ENCODE measurements at regions not wholly inside any gene's neighbourhood (a gene's known extent, or its start where the extent isn't known, plus 50 kb on each side); places are given as distances from the start of the nearest gene placed in this dataset.
"Not testable (repeated sequence)": the region's sequence is repeated elsewhere in the genome, so short reads cannot be mapped to it uniquely, and the experiment has no call there.

DNA sequence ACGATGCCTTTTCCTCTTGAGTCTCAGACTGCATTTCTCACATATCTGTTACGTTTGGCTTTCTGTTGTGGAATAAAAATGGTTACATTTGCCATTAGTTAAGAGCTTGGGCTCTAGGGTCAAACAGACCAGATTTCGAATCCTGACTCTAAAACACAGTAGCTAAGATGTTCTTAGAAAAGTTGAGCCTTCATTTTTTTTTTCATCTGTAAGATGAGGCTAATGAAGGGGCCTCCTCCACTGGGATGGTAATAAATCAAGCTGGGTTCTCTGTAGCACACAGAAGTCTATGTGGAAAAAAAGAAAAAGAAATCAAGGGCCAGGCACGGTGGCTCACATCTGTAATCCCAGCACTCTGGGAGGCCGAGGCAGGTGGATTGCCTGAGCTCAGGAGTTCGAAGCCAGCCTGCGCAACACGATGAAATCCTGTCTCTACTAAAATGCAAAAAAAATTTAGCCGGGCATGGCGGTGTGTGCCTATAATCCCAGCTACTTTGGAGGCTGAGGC is 49.9 kb upstream of the CAPRIN1 start:
- no peak for DNase-seq

DNA sequence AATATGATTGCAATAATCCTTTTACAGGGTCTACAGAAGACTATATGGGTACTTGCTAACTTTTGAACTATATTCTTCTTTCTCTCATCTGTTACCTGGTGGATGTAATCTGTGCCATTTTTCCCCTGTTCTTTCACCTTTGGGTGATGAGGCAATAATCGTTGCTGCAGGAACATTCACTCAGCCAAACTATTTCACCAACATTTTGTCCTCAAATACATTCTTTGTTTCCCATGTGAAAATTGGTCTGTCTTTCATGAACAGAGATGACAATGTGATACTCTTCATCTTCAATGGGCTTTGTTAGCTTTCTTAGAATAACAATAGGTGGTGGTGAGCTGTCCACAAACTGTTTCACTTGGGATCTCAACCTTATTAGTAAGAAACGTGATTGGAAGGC is 52.1 kb upstream of the CAPRIN1 start:
- no peak for DNase-seq

DNA sequence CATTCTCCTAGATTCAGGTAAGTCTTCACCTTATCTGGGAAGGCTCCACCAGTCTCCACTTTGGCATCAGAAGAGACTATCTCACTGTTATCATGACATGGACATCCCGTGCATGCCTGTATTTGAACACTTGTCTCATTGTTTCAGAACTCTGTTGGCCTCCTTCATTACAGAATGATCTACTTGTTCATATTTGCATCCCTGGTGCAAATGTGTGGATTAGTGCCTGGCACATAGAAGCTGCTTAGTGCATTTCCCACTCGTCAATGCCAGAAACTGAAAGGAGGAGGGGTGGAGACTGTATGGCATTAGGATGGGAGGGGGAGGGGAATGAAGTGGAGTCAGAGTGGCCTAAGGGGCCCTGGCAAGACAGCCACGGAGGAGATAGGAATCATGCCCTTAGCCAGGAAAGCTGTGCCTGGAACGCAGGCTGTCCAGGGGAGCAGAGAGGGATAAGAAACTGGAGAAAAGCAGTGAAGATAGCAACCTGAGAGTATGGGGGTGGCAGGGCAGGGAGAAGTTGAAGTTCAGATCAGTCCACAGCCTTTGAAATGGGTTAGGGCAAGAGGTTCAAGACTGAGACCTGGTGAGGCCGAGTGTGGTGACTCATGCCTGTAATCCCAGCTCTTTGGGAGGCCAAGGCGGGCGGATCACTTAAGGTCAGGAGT is 53.8 kb upstream of the CAPRIN1 start:
- DNase-seq: no peak

DNA sequence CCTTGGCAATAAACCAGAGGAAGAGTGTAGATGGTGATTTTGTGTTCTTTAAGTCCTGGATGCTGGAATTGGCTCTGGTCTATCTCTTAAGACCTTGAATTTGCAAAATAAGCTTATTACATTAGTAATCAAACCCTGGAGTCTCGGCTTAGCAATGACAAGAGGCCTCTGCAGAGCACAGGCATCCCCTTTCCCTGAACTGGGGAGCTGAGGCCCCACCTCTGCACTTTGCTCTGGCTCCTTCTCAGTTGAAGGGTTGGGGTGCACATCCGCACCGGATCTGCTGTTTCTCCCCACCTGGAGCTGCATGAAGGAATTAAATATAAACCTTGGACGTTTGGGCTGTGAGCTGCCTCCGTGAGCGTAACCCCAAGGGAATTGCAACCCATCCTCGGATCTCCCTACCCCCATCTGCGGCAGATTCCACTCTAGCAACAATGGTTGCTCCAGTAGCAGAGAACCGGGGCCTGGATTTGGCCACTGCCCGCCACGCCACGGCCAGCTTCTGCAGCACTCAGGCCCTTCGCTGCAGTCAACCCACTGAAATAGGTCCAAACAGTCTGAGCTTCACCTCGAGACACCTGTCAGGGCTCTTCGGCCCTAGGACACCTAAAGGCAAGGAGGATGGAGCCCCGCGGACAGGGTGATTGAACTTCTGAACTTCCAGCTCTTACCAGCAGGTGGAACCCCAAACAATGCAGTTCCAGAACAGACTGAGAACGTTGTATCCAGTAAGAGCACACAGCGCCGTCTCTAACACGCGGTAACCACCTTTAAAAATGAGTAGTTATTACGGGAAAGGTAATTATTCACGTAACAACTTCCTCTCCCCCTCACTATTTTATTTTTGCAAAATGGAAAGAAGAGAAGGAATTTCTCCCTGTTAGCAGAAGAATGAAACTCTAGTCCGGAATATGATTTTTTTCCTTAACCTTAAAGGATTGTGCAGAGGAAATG is 54.8 kb upstream of the CAPRIN1 start:
- peak; percentile 34 for DNase-seq

DNA sequence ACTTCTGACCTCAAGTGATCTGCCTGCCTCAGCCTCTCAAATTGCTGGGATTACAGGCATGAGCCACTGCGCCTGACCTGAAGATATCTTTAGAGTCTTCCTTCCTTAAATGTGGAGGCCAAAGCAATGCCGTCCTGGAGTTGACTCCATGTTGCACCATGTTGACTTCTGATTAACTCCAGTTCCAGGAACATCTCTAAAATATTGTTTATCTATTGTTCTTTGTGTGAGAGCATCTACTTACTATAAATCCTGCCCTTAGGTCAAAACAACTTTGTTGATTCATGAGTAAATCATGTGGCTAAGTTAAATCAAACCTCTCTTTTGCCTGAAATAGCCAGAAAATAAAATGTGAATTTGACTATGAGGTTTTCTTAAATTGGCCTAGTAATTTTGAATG is 56.6 kb upstream of the CAPRIN1 start:
- no peak for DNase-seq

DNA sequence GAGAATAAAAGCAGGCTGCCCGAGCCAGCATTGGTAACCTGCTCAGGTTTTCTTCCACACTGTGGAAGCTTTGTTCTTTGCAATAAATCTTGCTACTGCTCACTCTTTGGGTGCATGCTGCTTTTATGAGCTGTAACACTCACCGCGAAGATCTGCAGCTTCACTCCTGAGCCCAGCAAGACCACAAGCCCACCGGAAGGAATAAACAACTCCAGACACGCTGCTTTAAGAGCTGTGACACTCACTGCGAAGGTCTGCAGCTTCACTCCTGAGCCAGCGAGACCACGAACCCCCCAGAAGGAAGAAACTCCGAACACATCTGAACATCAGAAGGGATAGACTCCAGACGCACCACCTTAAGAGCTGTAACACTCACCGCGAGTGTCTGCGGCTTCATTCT is 60.4 kb upstream of the CAPRIN1 start:
- not testable (repeated sequence) for DNase-seq

DNA sequence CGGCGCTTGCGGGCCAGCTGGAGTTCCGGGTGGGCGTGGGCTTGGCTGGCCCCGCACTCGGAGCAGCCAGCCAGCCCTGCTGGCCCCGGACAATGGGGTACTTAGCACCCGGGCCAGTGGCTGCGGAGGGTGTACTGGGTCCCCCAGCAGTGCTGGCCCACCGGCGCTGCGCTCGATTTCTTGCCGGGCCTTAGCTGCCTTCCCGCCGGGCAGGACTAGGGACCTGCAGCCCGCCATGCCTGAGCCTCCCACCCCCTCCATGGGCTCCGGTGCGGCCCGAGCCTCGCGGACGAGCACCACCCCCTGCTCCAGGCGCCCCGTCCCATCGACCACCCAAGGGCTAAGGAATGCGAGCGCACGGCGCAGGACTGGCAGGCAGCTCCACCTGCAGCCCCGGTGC is 61.4 kb upstream of the CAPRIN1 start:
- DNase-seq: not testable (repeated sequence)

DNA sequence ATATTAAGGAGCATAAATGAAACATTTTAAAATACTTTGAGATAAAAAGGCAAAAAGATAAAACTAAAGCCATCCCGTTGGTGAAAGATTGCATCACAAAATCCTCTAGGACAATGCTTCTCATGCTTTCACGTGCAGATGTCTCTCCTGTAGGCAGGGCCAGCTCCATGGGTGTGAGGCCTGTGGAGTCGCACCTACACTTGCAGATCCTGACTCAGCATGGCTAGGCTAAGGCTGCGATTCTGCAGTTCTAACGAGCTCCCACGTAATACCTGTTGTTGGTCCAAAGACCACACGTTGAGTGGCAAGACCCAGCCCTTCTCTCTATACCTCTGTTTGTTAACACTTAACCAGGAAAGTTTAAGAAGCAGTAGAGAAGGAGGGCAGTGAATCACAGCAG is 62.1 kb upstream of the CAPRIN1 start:
- DNase-seq: no peak

DNA sequence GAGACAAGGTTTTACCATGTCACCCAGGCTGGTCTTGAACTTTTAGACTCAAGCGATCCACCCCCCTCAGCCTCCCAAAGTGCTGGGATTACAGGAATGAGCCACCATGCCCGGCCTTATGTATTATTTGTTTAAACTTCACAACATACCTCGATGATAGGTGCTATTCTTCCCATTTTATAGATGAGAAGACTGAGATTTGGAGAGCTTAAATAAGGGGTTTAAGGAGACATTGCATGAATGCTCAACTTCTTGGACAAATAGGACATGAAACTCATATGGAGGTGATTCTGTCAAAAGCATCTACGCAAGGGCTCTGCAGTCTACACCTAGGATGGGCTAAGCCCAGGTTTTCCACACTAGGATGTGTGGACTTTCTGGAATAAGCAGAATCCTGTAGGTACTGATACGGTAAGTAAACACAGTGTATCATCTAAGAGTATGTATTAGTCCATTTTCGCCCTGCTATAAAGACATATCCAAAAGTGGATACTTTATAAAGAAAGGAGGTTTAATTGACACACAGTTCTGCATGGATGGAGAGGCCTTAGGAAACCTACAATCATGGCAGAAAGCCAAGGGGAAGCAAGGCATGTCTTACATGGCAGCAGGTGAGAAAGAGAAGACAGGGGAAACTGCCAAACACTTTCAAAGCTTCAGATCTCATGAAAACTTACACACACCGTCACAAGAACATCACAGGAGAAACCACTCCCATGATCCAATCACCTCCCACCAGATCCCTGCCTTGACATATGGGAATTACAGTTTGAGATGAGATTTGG is 62.8 kb upstream of the CAPRIN1 start:
- no peak for DNase-seq

DNA sequence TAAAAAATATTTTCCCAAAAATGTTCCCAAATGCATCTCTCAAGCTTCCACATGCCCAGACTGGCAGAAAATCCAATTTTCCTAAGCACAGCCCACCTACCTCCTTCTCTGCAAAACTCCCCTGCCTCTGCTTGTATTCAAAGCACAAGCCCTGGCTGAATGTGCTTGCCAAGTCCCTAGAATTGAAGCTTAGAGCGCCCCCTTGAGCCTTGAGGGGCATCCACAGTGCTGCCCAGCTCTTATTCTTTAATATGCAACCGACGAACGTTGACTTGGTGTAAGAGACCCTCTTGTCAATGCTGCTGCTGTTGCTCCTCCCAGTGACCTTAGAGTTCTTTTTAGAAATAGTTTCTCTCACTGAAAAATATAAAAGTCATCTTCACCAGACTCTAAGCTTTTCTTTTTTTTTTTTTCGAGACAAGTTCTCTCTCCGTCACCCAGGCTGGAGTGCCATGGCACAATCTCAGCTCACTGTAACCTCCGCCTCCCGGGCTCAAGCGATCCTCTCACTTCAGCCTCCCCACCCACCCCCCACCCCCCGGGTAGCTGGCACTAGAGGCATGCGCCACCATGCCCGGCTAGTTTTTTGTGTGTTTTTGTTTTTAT is 63.5 kb upstream of the CAPRIN1 start:
- no peak for DNase-seq

DNA sequence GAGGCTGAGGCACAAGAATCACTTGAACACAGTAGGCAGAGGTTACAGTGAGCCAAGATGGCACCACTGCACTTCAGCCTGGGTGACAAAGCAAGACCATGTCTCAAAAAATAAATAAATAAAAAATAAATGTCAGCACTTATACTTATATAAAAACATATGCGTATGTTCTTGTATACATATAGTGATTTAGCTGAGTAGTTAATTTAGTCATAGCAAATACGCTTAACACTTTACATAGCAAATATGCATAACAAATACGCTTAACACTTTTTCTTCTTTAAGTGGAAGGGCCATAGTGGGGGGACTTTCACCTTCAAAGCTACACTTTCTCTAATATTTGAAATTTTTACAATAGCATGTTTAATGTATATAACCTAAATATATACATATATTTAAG is 64.0 kb upstream of the CAPRIN1 start:
- no peak for DNase-seq

DNA sequence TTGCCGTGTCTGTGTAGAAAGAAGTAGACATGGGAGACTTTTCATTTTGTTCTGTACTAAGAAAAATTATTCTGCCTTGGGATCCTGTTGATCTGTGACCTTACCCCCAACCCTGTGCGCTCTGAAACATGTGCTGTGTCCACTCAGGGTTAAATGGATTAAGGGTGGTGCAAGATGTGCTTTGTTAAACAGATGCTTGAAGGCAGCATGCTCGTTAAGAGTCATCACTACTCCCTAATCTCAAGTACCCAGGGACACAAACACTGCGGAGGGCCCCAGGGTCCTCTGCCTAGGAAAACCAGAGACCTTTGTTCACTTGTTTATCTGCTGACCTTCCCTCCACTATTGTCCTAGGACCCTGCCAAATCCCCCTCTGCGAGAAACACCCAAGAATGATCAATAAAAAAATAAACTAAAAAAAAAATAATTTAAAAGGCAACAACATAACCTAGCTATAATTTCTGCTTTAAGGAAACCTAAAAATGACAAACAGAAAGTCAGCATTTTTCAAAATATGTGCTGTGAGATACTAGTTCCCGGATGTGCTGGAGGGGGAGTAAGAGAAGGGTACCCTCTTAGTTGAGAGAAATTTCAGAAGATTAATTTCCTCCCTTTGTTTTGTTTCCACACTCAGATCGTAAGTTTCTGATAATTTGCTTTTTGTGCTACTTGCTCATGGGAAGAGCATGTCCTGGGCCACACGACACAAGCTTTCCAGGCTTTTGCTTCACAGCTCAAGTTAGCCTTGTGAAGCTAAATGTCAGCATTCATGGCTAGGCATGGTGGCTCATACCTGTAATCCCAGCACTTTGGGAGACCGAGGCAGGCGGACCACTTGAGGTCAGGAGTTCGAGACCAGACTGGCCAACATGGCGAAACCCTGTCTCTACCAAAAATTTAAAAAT is 64.7 kb upstream of the CAPRIN1 start:
- DNase-seq: not testable (repeated sequence)

DNA sequence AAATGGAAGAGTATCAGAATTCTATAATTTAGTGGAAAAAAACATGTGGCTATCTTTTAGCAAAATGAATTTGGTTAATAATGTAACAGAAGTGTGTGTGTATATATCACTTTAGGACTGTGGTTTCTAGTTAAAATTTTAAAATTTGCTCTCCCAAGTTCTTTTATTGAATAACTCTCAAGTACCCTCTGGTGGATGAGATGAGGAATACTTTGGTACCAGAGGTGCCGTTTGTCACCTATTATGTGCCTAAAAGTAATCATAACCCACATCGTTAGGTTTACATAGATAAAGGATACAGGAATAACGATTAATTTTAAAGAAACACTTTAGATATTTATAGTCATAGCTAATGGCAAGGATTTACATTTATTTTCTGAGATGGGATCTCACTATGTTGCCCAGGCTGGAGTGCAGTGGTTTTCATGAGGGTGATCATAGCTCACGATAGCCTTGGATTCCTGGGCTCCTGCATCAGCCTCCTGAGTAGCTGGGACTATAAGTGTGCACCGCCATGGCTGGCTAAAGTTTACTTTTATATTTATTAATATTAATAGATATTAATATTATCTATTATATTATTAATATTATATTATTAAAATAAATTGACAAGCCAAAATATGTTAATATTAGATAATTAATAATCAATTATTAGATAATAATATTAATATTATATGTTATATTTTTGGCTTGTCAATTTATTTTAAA is 66.7 kb upstream of the CAPRIN1 start:
- no peak for DNase-seq

DNA sequence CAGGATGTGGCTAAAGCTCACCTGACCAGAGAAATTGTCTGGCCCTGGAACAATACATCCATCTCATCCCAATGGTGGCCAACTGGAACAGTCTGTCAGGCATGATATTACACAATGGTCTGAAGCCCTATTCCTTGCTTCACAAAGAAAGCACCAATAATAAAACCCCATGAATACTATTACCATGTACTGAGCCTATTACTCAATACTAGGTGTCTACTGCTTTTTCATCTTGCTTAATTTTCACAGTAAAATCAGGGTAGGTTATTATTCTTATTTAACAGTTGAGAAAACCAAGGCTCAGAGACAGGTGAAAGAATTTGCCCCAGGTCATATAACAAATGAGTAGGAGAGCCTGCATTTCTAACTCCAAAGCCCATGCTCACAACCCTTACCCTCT is 68.9 kb upstream of the CAPRIN1 start:
- DNase-seq: no peak

DNA sequence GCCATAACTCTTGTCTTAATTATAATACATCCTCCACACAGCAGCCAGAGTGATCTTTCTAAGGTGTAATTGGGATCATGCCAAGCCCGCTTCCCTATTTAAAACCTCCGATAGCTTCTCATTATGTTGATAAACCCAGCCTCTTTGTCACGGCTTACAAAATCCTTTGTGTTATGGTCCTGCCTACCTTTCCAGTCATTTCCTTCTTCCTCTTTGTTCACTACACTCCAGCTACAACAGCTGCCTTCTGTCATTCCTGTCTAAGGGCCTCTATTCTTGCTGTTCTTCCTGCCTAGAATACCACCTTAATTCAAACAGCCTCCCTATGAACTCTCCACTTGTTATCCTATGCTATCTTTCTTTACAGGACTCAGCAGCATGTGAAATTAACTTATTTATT is 70.6 kb upstream of the CAPRIN1 start:
- DNase-seq: no peak

DNA sequence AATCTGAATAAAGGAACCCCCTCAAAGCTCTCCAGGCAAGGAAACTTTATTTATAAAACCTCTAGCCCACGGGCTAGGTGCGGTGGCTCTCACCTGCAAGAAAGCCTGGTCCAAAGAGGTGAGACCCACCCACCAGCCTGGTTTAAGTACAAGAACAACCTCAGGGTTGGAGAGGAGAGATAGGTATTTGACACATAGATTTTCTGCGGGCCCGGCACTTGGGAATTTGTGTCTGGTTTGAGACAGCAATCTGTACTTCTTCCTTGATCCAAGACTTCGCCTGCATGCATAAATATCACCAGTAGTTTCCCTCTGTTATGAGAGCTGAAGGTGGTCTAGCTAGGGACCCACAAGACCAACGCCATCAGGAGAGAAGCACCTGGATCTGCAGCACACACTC is 73.2 kb upstream of the CAPRIN1 start:
- no peak for DNase-seq

DNA sequence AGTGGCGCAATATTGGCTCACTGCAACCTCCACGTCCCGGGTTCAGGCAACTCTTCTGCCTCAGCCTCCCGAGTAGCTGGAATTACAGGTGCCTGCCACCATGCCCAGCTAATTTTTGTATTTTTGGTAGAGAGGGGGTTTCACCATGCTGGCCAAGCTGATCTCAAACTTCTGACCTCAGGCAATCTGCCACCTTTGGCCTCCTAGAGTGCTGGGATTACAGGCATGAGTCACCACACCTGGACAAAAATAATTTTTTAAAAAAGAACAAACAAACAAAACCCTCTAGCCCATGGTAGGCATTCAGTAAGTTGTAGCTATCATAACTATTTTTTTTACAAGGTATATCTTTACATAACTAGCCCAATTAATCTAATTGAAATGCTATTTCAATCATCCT is 73.9 kb upstream of the CAPRIN1 start:
- DNase-seq: no peak

DNA sequence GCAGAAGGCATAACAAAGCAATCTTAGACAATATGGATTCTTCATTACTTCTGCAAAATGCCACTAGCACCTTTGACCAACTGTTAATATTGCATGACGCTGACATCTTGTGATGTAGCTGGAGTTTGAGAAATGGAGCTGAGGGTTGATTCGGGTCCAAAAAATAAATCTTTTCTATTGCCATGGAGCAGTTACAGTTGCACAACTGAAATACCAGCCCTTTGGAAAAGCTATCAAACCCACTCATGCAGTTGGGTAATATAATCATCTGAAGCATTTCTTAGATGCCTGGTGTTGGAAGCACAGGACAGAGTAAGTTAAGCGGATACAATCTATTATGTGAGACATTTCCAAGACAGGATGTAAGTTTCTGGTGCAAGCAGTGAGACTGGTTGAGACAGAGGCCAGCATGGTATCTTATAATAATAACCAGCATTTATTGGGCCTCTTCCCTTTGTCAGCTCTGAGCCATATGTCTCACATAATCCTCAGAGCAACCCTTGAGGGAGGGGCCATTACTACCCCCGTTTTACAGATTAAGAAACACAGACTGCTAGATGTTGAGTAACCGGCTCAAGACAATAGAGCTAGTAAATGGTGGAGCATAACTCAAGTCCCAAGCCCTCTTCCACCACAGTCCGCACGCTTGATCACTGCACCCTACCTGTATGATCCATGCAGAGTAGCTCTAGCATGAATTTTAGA is 74.9 kb upstream of the CAPRIN1 start:
- no peak for DNase-seq

DNA sequence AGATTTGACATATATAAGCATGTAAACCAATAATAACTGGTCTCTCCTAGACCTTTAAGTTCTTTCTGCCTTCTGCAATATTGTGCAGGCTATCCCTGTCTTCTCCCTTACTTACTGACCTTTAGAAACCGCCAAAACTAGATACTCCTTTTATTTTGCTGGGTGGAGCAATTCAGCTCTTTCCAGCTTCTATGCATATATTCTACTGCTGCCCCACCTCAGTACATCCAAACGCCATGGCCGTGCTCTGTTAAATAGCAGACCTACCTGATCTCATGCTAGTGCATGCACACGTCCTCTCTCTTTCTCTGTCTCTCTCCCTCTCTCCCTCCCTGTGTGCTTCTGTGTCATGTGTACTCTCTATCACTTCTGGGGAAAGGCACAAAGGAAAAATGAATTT is 76.7 kb upstream of the CAPRIN1 start:
- DNase-seq: no peak

DNA sequence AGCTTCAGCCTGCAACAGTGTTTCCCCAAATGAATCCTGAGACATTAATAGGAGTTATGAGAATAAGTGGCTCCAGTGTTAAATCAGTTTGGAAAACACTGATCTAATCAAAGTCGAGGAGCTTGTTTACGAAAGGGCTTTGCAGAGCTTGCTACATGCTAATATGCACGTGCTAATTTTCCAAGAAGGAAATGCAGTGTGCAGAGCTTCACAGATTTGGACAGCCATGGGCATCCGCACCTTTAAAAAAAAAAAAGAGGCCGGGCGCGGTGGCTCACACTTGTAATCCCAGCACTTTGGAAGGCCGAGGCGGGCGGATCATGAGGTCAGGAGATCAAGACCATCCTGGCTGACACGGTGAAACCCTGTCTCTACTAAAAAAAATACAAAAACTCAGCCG is 79.7 kb upstream of the LMO2 start:
- not testable (repeated sequence) for DNase-seq
